ENCODE measurements at regions not wholly inside any gene's neighbourhood (a gene's known extent, or its start where the extent isn't known, plus 50 kb on each side); places are given as distances from the start of the nearest gene placed in this dataset.
"Not testable (repeated sequence)": the region's sequence is repeated elsewhere in the genome, so short reads cannot be mapped to it uniquely, and the experiment has no call there.

- not testable (repeated sequence) for H3K36me3 ChIP-seq (ENCODE audit: insufficient read depth, low read length); H3K27me3 ChIP-seq (ENCODE audit: control insufficient read depth in 1 of 2, insufficient read depth in 2 of 2, low read length in 2 of 2); H3K27ac ChIP-seq (ENCODE audit: low read depth, low read length)
These were observed 391.7 kb downstream of the PTPRC start for GRCh38 chr1:199030541-199030940.

DNA sequence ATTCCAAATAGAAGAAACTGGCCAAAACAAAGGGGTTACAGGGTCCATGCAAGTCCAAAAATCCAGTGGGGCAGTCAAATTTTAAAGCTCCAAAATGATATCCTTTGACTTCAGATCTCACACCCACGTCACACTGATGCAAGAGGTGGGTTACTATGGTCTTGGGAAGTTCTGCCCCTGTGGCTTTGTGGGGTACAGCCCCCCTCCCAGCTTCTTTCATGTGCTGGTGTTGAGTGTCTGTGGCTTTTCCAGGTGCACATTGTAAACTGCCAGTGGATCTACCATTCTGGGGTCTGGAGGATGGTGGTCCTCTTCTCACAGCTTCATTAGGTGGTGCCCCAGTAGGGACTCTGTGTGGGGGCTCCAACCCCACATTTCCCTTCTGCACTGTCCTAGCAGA, 392.3 kb downstream of the PTPRC start:
- H3K9me3 ChIP-seq (ENCODE audit: low read length); H3K4me1 ChIP-seq (ENCODE audit: insufficient read depth, low read length); H3K27ac ChIP-seq (ENCODE audit: low read depth, low read length); H3K27me3 ChIP-seq (ENCODE audit: control insufficient read depth in 1 of 2, insufficient read depth in 2 of 2, low read length in 2 of 2); H3K4me3 ChIP-seq (ENCODE audit: low read depth in 1 of 2, low read length in 2 of 2); H3K9ac ChIP-seq (ENCODE audit: low read length); H3K36me3 ChIP-seq (ENCODE audit: insufficient read depth, low read length): not testable (repeated sequence)

More at GRCh38 chr1:199030541-199030940, 391.7 kb downstream of the PTPRC start:
- H3K4me1 ChIP-seq (ENCODE audit: insufficient read depth, low read length); H3K4me3 ChIP-seq (ENCODE audit: low read depth in 1 of 2, low read length in 2 of 2); H3K9me3 ChIP-seq (ENCODE audit: low read length); H3K9ac ChIP-seq (ENCODE audit: low read length): not testable (repeated sequence)

GRCh38 chr1:199032479-199032878, 393.6 kb downstream of the PTPRC start:
- not testable (repeated sequence) for H3K36me3 ChIP-seq (ENCODE audit: insufficient read depth, low read length); H3K4me1 ChIP-seq (ENCODE audit: insufficient read depth, low read length); H3K9me3 ChIP-seq (ENCODE audit: low read length); H3K9ac ChIP-seq (ENCODE audit: low read length); H3K27ac ChIP-seq (ENCODE audit: low read depth, low read length); H3K4me3 ChIP-seq (ENCODE audit: low read depth in 1 of 2, low read length in 2 of 2); H3K27me3 ChIP-seq (ENCODE audit: control insufficient read depth in 1 of 2, insufficient read depth in 2 of 2, low read length in 2 of 2)

- Histone ChIP-seq H3K9ac (ENCODE audit: low read length) (no peak overlapping the region), H3K36me3 (ENCODE audit: insufficient read depth, low read length) (no peaks in the 10 kb centered on the region), H3K4me3 (ENCODE audit: low read depth in 1 of 2, low read length in 2 of 2) (no peak overlapping the region), H3K4me1 (ENCODE audit: insufficient read depth, low read length) (no peaks in the 10 kb centered on the region), H3K27ac (ENCODE audit: low read depth, low read length) (no peak overlapping the region), H3K27me3 (ENCODE audit: control insufficient read depth in 1 of 2, insufficient read depth in 2 of 2, low read length in 2 of 2) (no peaks in the 10 kb centered on the region), H3K9me3 (ENCODE audit: low read length) (no peaks in the 10 kb centered on the region)
These were observed 394.8 kb downstream of the PTPRC start for GRCh38 chr1:199033661-199034060.

DNA sequence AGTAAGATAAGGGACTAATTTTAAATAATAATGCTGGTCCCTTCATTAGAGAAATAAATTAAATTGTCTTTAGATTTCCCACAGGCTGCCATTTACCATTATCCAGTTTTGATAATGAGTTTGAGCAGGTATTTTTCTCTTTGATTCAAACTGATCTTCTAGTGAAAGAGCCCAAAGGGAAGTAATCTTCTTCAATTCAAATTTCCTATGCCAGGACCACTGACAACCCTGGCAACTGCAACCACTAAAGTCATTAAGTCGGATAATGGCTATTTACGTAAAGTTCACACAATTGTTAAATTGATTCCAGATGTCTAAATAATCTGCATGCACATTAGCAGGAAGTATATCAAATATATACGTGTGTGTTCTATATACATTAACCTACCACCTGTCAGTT, 399.3 kb downstream of the PTPRC start:
- H3K4me1 ChIP-seq (ENCODE audit: insufficient read depth, low read length), result no peaks in the 10 kb centered on the region
- no peaks in the 10 kb centered on the region for H3K9me3 ChIP-seq (ENCODE audit: low read length)
- no peak overlapping the region for H3K9ac ChIP-seq (ENCODE audit: low read length)
- H3K36me3 ChIP-seq (ENCODE audit: insufficient read depth, low read length), result no peaks in the 10 kb centered on the region
- H3K27ac ChIP-seq (ENCODE audit: low read depth, low read length), result no peak overlapping the region
- H3K4me3 ChIP-seq (ENCODE audit: low read depth in 1 of 2, low read length in 2 of 2), result no peak overlapping the region
- no peaks in the 10 kb centered on the region for H3K27me3 ChIP-seq (ENCODE audit: control insufficient read depth in 1 of 2, insufficient read depth in 2 of 2, low read length in 2 of 2)

- H3K4me3 ChIP-seq (ENCODE audit: low read depth in 1 of 2, low read length in 2 of 2), result no peak overlapping the region
- H3K4me1 ChIP-seq (ENCODE audit: insufficient read depth, low read length), result no peaks in the 10 kb centered on the region
- H3K9me3 ChIP-seq (ENCODE audit: low read length), result no peaks in the 10 kb centered on the region
- H3K27ac ChIP-seq (ENCODE audit: low read depth, low read length), result no peak overlapping the region
- no peak overlapping the region for H3K9ac ChIP-seq (ENCODE audit: low read length)
- H3K36me3 ChIP-seq (ENCODE audit: insufficient read depth, low read length), result no peaks in the 10 kb centered on the region
- no peaks in the 10 kb centered on the region for H3K27me3 ChIP-seq (ENCODE audit: control insufficient read depth in 1 of 2, insufficient read depth in 2 of 2, low read length in 2 of 2)
These were observed 401.5 kb downstream of the PTPRC start for GRCh38 chr1:199040076-199040905.

DNA sequence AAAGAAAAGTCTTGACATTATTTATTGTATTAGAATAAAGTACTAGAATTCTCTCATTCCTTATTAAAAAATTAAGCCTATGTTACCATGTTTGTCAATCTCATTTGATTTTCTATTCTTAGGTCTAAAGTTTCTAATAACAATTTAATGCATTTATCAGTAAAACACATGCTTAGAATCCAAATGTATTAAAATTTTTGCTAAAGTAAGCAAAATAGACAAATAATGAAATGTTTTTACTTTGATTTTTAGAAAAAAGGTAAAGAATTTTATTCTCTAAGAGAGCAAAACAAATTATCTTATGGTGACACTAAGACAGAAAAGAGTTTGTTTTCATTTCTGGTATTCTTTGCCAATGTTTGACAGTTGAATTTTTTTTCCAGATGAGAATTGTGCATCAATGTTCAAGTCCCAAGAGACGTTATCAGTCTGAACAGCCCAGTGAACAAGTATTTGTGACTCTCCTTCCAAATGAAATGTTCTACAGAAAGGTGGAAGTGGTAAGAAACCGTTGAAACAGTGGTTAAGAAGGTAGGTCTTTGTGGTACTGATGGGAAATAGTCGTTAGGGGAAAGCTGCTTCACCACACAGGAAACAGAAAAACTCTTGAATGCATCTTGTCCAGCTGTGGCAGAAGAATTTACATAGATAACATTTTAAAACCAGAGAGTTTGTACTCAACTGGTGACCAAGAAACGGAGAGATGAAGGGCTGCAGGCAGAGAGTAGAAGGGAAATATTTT, 402.5 kb downstream of the PTPRC start:
- Histone ChIP-seq H3K9ac (ENCODE audit: low read length) (no peak overlapping the region), H3K27ac (ENCODE audit: low read depth, low read length) (no peak overlapping the region), H3K9me3 (ENCODE audit: low read length) (no peaks in the 10 kb centered on the region), H3K36me3 (ENCODE audit: insufficient read depth, low read length) (no peaks in the 10 kb centered on the region), H3K27me3 (ENCODE audit: control insufficient read depth in 1 of 2, insufficient read depth in 2 of 2, low read length in 2 of 2) (no peaks in the 10 kb centered on the region), H3K4me1 (ENCODE audit: insufficient read depth, low read length) (no peaks in the 10 kb centered on the region), H3K4me3 (ENCODE audit: low read depth in 1 of 2, low read length in 2 of 2) (no peak overlapping the region)

DNA sequence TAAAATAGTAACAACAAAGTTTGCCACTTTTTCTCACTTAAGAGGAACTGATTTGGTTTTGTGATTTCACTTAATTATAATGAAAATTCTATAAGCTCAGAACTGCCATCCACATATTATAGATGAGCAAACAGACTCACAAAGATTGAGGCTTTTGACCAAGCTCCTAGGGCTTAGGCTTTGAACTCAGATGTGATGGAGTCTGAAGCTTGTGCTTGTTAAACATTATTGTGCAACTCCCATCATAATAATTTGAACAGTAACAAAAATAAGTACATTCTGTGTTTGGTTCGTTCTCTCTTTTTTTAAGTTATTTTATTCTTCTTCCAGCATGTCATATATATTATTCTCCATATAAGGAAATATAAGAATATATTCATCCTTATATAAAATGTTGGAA, 403.4 kb downstream of the PTPRC start:
- H3K27me3 ChIP-seq (ENCODE audit: control insufficient read depth in 1 of 2, insufficient read depth in 2 of 2, low read length in 2 of 2), result no peaks in the 10 kb centered on the region
- no peak overlapping the region for H3K9ac ChIP-seq (ENCODE audit: low read length)
- H3K4me1 ChIP-seq (ENCODE audit: insufficient read depth, low read length), result no peaks in the 10 kb centered on the region
- no peak overlapping the region for H3K4me3 ChIP-seq (ENCODE audit: low read depth in 1 of 2, low read length in 2 of 2)
- H3K9me3 ChIP-seq (ENCODE audit: low read length), result no peaks in the 10 kb centered on the region
- H3K36me3 ChIP-seq (ENCODE audit: insufficient read depth, low read length), result no peaks in the 10 kb centered on the region
- H3K27ac ChIP-seq (ENCODE audit: low read depth, low read length), result no peak overlapping the region

DNA sequence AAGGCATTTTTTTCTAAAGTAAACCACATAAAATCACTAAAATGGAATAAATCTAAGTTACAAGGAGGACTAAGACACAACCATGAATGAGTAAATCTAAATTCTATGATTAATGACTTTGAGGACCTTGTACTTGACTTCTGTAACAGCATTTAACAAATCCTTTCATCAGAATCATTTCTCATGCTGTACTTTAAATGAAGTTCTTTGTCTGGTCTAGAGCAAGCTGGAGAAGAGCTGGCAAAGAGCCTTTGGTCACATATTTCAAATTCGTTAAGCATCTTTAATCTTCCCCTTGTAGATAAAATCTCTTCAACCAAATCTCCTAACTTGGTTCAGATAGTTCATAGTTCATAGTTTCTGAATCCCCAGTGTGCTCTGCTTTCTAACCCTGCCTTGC, 405.4 kb downstream of the PTPRC start:
- Histone ChIP-seq H3K9ac (ENCODE audit: low read length) (no peak overlapping the region), H3K36me3 (ENCODE audit: insufficient read depth, low read length) (no peaks in the 10 kb centered on the region), H3K4me3 (ENCODE audit: low read depth in 1 of 2, low read length in 2 of 2) (no peak overlapping the region), H3K27me3 (ENCODE audit: control insufficient read depth in 1 of 2, insufficient read depth in 2 of 2, low read length in 2 of 2) (no peaks in the 10 kb centered on the region), H3K4me1 (ENCODE audit: insufficient read depth, low read length) (no peaks in the 10 kb centered on the region), H3K27ac (ENCODE audit: low read depth, low read length) (no peak overlapping the region), H3K9me3 (ENCODE audit: low read length) (no peaks in the 10 kb centered on the region)

- H3K9ac ChIP-seq (ENCODE audit: low read length), result no peak overlapping the region
- no peak overlapping the region for H3K4me3 ChIP-seq (ENCODE audit: low read depth in 1 of 2, low read length in 2 of 2)
- H3K9me3 ChIP-seq (ENCODE audit: low read length), result no peaks in the 10 kb centered on the region
- no peaks in the 10 kb centered on the region for H3K4me1 ChIP-seq (ENCODE audit: insufficient read depth, low read length)
- no peak overlapping the region for H3K27ac ChIP-seq (ENCODE audit: low read depth, low read length)
- no peaks in the 10 kb centered on the region for H3K27me3 ChIP-seq (ENCODE audit: control insufficient read depth in 1 of 2, insufficient read depth in 2 of 2, low read length in 2 of 2)
- H3K36me3 ChIP-seq (ENCODE audit: insufficient read depth, low read length), result no peaks in the 10 kb centered on the region
These were observed 407.8 kb downstream of the PTPRC start for GRCh38 chr1:199046618-199047017.

DNA sequence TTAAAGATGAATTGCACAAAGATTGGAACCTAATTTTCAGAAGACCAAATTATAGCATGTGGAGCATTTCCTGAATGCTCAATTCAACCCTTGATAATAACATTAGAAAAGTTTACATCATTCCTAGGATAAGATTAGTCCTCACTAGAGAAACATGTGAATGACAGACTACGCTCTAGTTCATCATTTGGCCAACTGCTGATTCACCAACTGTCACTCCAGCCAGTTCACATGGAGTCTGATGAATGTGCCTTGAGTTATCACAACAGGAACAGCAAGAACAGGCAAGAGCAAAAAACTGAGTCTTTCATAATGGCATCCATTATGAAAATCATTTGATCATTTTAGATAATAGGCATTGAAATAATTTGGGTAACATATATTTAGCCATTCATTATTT, 415.9 kb downstream of the PTPRC start:
- no peak overlapping the region for H3K9ac ChIP-seq (ENCODE audit: low read length)
- H3K4me1 ChIP-seq (ENCODE audit: insufficient read depth, low read length), result no peaks in the 10 kb centered on the region
- no peaks in the 10 kb centered on the region for H3K36me3 ChIP-seq (ENCODE audit: insufficient read depth, low read length)
- no peaks in the 10 kb centered on the region for H3K9me3 ChIP-seq (ENCODE audit: low read length)
- H3K27me3 ChIP-seq (ENCODE audit: control insufficient read depth in 1 of 2, insufficient read depth in 2 of 2, low read length in 2 of 2), result no peaks in the 10 kb centered on the region
- no peak overlapping the region for H3K27ac ChIP-seq (ENCODE audit: low read depth, low read length)
- H3K4me3 ChIP-seq (ENCODE audit: low read depth in 1 of 2, low read length in 2 of 2), result no peak overlapping the region

GRCh38 chr1:199057322-199057721, 418.5 kb downstream of the PTPRC start:
- H3K36me3 ChIP-seq (ENCODE audit: insufficient read depth, low read length), result no peaks in the 10 kb centered on the region

More at GRCh38 chr1:199057322-199057721, 418.5 kb downstream of the PTPRC start:
- Histone ChIP-seq H3K27ac (ENCODE audit: low read depth, low read length) (no peak overlapping the region), H3K27me3 (ENCODE audit: control insufficient read depth in 1 of 2, insufficient read depth in 2 of 2, low read length in 2 of 2) (no peaks in the 10 kb centered on the region), H3K4me1 (ENCODE audit: insufficient read depth, low read length) (no peaks in the 10 kb centered on the region), H3K9me3 (ENCODE audit: low read length) (no peaks in the 10 kb centered on the region), H3K4me3 (ENCODE audit: low read depth in 1 of 2, low read length in 2 of 2) (no peak overlapping the region), H3K9ac (ENCODE audit: low read length) (no peak overlapping the region)

Measured in muscle layer of colon (tissue), 2 donors.